DND-41 (cell line): ENCODE measurements at regions not wholly inside any gene's neighbourhood (a gene's known extent, or its start where the extent isn't known, plus 50 kb on each side); places are given as distances from the start of the nearest gene placed in this dataset.

Source experiments
- ATAC-seq: fragments of 200-7000 bp; cut with Tn5 transposase; 3 replicates; pipeline ENCODE4 v1.9.1; 2021; ENCODE audit warnings: low read depth; ENCODE audit not compliant: insufficient read depth
- DNase-seq: peaks from one replicate; pipeline ENCODE4 v3.0.0-alpha.2; 2020
- H2AFZ ChIP-seq: 2 replicates; pipeline ENCODE4 v1.6.0; 2012; ENCODE audit warnings: low read depth, low read length
- H3K27ac ChIP-seq: 2 replicates; pipeline ENCODE4 v1.5.1; 2012; ENCODE audit warnings: low read length, inconsistent platforms
- H3K27me3 ChIP-seq: fragments of 200-600 bp; sonication (generic); 2 replicates; pipeline ENCODE4 v1.6.0; 2012; ENCODE audit warnings: low read length, mild to moderate bottlenecking, inconsistent platforms; ENCODE audit not compliant: insufficient read depth, poor library complexity
- H3K36me3 ChIP-seq: 2 replicates; pipeline ENCODE4 v1.5.1; 2012; ENCODE audit warnings: low read length, inconsistent platforms; ENCODE audit not compliant: insufficient read depth
- H3K4me1 ChIP-seq: 2 replicates; pipeline ENCODE4 v1.5.1; 2012; ENCODE audit warnings: mild to moderate bottlenecking, low read length; ENCODE audit not compliant: insufficient read depth
- H3K4me2 ChIP-seq: 2 replicates; pipeline ENCODE4 v1.6.0; 2012; ENCODE audit warnings: mild to moderate bottlenecking, moderate library complexity, low read length, inconsistent platforms; ENCODE audit not compliant: insufficient read depth
- H3K4me3 ChIP-seq, 2 experiments: fragments of 200-600 bp in 1 of 2; shearing (Covaris generic) in 1 of 2; 2 replicates each; pipeline ENCODE4 v1.5.1; 2012 to 2016; ENCODE audit warnings: inconsistent platforms in 2 of 2, low read length in 2 of 2, mild to moderate bottlenecking in 2 of 2, low read depth in 1 of 2, moderate library complexity in 1 of 2
- H3K79me2 ChIP-seq: 2 replicates; pipeline ENCODE4 v1.6.0; 2012; ENCODE audit warnings: low read length, inconsistent platforms; ENCODE audit not compliant: insufficient read depth
- H3K9ac ChIP-seq: 2 replicates; pipeline ENCODE4 v1.6.0; 2012; ENCODE audit warnings: low read depth, mild to moderate bottlenecking, inconsistent platforms, low read length, moderate library complexity
- H3K9me3 ChIP-seq: 2 replicates; pipeline ENCODE4 v1.5.1; 2012; ENCODE audit warnings: low read length, moderate library complexity, mild to moderate bottlenecking, inconsistent platforms; ENCODE audit not compliant: insufficient read depth, severe bottlenecking
- H4K20me1 ChIP-seq: 2 replicates; pipeline ENCODE4 v1.6.0; 2012; ENCODE audit warnings: low read length; ENCODE audit not compliant: insufficient read depth
- CTCF ChIP-seq: IDR thresholded peaks from 2 replicates; pipeline ENCODE4 v1.5.1; 2012; ENCODE audit warnings: borderline replicate concordance, low read length, moderate library complexity, mild to moderate bottlenecking; ENCODE audit not compliant: poor library complexity, severe bottlenecking; ENCODE audit errors: extremely low read depth
- EZH2 ChIP-seq: IDR thresholded peaks from 3 replicates; pipeline ENCODE4 v1.6.1; 2012; ENCODE audit warnings: borderline replicate concordance, low read depth, mild to moderate bottlenecking, moderate library complexity, low read length, inconsistent platforms; ENCODE audit not compliant: severe bottlenecking

GRCh38 chr18:6679201-6679600 lies 50.3 kb upstream of the ARHGAP28 start:
- no peak overlapping the region for H2AFZ ChIP-seq
- no peaks in the 10 kb centered on the region for H3K79me2 ChIP-seq
- H3K27ac ChIP-seq = no peak overlapping the region
- no peak overlapping the region for H3K9ac ChIP-seq
- H4K20me1 ChIP-seq = no peaks in the 10 kb centered on the region
- H3K4me1 ChIP-seq = no peaks in the 10 kb centered on the region
- no peaks in the 10 kb centered on the region for H3K27me3 ChIP-seq
- TF ChIP-seq EZH2 (no peak), CTCF (no peak)
- no peak for DNase-seq
- no peak overlapping the region for H3K4me2 ChIP-seq
- no peaks in the 10 kb centered on the region for H3K36me3 ChIP-seq
- no peak for ATAC-seq
- H3K4me3 ChIP-seq = no peak overlapping the region
- no peaks in the 10 kb centered on the region for H3K9me3 ChIP-seq
